ENCODE measurements at regions not wholly inside any gene's neighbourhood (a gene's known extent, or its start where the extent isn't known, plus 50 kb on each side); places are given as distances from the start of the nearest gene placed in this dataset.
A peak's percentile ranks its signal among the peaks of the same experiment; 100 is the strongest.
"Not testable (repeated sequence)": the region's sequence is repeated elsewhere in the genome, so short reads cannot be mapped to it uniquely, and the experiment has no call there.

GRCh38 chr1:95893921-95894320 lies 659.9 kb downstream of the RWDD3 start:
- DNase-seq (ENCODE audit: missing footprints) = no peak
- intact Hi-C loops (cut with DNase I) = no loop called here
- no peak for ATAC-seq

GRCh38 chr1:95903060-95903459 lies 669.0 kb downstream of the RWDD3 start:
- no peak for ATAC-seq
- intact Hi-C loops (cut with DNase I) = no loop called here
- DNase-seq (ENCODE audit: missing footprints) = no peak

GRCh38 chr1:95905818-95906395 lies 671.9 kb downstream of the RWDD3 start:
- ATAC-seq (no peak), DNase-seq (ENCODE audit: missing footprints) (no peak)
- intact Hi-C loops (cut with DNase I) = no loop called here

GRCh38 chr1:95911739-95912138 lies 677.7 kb downstream of the RWDD3 start:
- ATAC-seq; intact Hi-C loops (cut with DNase I); DNase-seq (ENCODE audit: missing footprints): not testable (repeated sequence)

- intact Hi-C loops (cut with DNase I) = no loop called here
- DNase-seq (ENCODE audit: missing footprints) (no peak), ATAC-seq (no peak)
These were observed 682.6 kb downstream of the RWDD3 start for GRCh38 chr1:95916616-95917015.

GRCh38 chr1:95924684-95925083 lies 690.7 kb downstream of the RWDD3 start:
- intact Hi-C loops (cut with DNase I) = no loop called here
- no peak for DNase-seq (ENCODE audit: missing footprints)

GRCh38 chr1:95926331-95926730 lies 692.3 kb downstream of the RWDD3 start:
- ATAC-seq = peak; percentile 42
- intact Hi-C loops (cut with DNase I) = no loop called here
- DNase-seq (ENCODE audit: missing footprints) = no peak

More at GRCh38 chr1:95924684-95925083, 690.7 kb downstream of the RWDD3 start:
- no peak for ATAC-seq

- DNase-seq (ENCODE audit: missing footprints) (no peak), ATAC-seq (peak; percentile 20)
- intact Hi-C loops (cut with DNase I) = no loop called here
These were observed 693.1 kb downstream of the RWDD3 start for GRCh38 chr1:95927061-95927460.

GRCh38 chr1:95935719-95936118 lies 701.7 kb downstream of the RWDD3 start:
- DNase-seq (ENCODE audit: missing footprints) (no peak), ATAC-seq (no peak)
- intact Hi-C loops (cut with DNase I) = no loop called here

- intact Hi-C loops (cut with DNase I) = no loop called here
- DNase-seq (ENCODE audit: missing footprints) (no peak), ATAC-seq (no peak)
These were observed 707.2 kb downstream of the RWDD3 start for GRCh38 chr1:95941121-95941798.

GRCh38 chr1:95948023-95948422 lies 714.0 kb downstream of the RWDD3 start:
- no peak for ATAC-seq
- DNase-seq (ENCODE audit: missing footprints) = no peak
- intact Hi-C loops (cut with DNase I) = no loop called here

GRCh38 chr1:95951371-95952102 lies 717.5 kb downstream of the RWDD3 start:
- intact Hi-C loops (cut with DNase I) = no loop called here
- ATAC-seq (no peak), DNase-seq (ENCODE audit: missing footprints) (no peak)

- no peak for ATAC-seq
- peak; percentile 15 for DNase-seq (ENCODE audit: missing footprints)
- intact Hi-C loops (cut with DNase I) = no loop called here
These were observed 719.0 kb downstream of the RWDD3 start for GRCh38 chr1:95953015-95953414.

GRCh38 chr1:95954585-95954984 lies 720.6 kb downstream of the RWDD3 start:
- intact Hi-C loops (cut with DNase I) = no loop called here
- ATAC-seq (no peak), DNase-seq (ENCODE audit: missing footprints) (no peak)

GRCh38 chr1:95956215-95956614 lies 722.2 kb downstream of the RWDD3 start:
- DNase-seq (ENCODE audit: missing footprints) (no peak), ATAC-seq (no peak)
- intact Hi-C loops (cut with DNase I) = no loop called here

GRCh38 chr1:95957748-95958147 lies 723.7 kb downstream of the RWDD3 start:
- DNase-seq (ENCODE audit: missing footprints) = no peak
- no peak for ATAC-seq
- intact Hi-C loops (cut with DNase I) = no loop called here

GRCh38 chr1:95966866-95967265 lies 732.9 kb downstream of the RWDD3 start:
- intact Hi-C loops (cut with DNase I) = no loop called here
- ATAC-seq = no peak

GRCh38 chr1:95974586-95974985 lies 740.6 kb downstream of the RWDD3 start:
- no peak for ATAC-seq
- intact Hi-C loops (cut with DNase I) = no loop called here

More at GRCh38 chr1:95966866-95967265, 732.9 kb downstream of the RWDD3 start:
- no peak for DNase-seq (ENCODE audit: missing footprints)

GRCh38 chr1:95982711-95983110 lies 738.9 kb upstream of the PTBP2 start:
- no peak for ATAC-seq
- no peak for DNase-seq (ENCODE audit: missing footprints)
- intact Hi-C loops (cut with DNase I) = no loop called here

More at GRCh38 chr1:95974586-95974985, 740.6 kb downstream of the RWDD3 start:
- DNase-seq (ENCODE audit: missing footprints) = no peak

- intact Hi-C loops (cut with DNase I) = no loop called here
- no peak for ATAC-seq
- no peak for DNase-seq (ENCODE audit: missing footprints)
These were observed 737.8 kb upstream of the PTBP2 start for GRCh38 chr1:95983831-95984230.

All from Right ventricle myocardium inferior (tissue), 1 donor.